GM21717 (cell line): ENCODE measurements at regions not wholly inside any gene's neighbourhood (a gene's known extent, or its start where the extent isn't known, plus 50 kb on each side); places are given as distances from the start of the nearest gene placed in this dataset.

ENCODE experiments used
- ATAC-seq: cut with Tn5 transposase; IDR thresholded peaks from one replicate; pipeline ENCODE4 v1.9.1; 2021; ENCODE audit warnings: mild to moderate bottlenecking, moderate library complexity; ENCODE audit not compliant: unreplicated experiment

DNA sequence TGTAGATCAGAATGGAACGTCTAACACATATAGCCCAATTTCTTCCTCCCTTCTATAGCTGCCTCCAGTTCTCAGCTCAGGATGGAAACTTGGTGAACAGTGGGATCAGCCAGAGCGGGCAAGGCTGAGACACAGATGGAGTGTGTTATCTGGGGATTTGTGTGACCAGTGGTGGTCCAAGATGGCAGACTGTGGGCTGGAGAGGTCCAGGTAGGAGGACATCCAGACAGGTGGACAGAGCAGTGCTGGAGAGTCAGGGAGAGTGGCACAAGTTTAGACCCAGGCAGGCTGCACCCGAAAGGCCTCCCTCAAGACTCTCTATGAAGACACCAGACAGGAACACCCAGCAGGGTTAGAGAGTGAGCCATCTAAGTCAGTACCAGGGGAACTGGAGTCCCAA is 116.1 kb upstream of the CPSF6 start:
- no peak for ATAC-seq

DNA sequence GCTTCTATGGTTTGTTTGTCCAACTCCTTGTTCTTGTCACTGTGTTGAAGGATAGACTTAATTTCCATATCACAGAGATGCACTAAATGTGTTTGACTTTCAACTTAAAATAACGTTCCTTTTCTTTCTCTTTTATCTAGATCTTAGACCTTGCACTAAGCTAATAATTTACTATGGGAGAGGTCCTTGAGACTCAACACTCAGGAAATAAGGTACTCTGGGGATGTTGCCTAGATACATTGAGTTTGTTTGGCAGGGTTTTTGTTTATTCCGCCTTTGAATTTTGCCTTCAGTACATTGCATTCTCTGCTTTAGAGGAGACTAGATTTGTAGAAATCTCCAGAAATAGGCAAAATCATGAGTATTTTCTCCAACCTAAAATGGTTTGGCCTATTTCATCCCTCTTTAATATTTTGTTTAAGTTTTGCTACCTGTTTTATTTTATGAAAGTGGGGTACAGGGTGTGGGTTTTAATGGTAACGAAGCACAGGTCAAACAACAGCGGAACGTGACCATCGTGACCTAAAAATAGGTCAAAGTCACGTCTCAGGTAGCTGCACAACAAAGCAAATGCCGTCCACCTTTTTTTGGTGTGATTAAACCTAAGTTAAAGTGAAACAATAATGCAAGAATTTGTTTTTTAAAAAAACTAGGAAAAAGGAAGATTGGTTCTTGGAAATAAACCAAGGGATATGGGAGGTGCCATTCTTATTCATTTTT is 115.3 kb upstream of the CPSF6 start:
- ATAC-seq: no peak

DNA sequence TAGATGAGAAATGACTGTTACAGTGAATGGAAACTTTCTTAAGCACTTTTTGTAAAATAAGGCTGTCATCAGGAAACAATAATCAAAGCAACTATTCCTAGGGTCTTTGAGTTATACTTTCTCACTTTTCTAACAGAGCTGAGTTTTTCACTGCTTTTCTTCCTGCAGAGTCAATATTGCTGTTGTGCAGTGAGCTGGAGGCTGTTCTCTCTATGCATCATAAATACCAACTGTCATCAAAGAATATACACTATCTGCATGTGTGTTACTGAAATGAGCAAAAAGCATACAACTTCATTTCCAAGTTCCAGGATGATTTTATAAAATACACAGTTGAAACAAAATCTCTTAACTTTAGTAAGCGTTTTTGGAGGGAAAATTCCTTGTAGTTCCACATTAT is 110.4 kb upstream of the CPSF6 start:
- no peak for ATAC-seq

DNA sequence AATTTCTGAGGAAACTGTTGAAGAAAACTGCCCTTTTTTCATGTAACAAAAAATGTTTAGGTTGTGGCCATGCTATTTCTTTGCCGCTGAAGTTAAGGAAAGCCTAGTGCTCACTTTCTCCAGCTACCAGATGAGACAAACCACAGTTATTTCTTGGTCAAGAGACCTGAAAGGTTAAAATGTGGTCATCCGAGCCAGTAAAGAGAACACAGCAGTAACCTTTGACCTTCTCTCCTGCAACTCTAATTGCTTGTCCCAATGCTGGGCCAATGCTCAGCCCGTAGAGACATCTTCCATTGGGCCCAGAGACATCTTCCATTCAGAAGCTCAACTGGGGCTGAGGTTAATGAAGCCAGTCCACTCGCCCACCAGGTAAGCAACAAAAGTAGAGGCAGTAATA is 109.8 kb upstream of the CPSF6 start:
- ATAC-seq: no peak

DNA sequence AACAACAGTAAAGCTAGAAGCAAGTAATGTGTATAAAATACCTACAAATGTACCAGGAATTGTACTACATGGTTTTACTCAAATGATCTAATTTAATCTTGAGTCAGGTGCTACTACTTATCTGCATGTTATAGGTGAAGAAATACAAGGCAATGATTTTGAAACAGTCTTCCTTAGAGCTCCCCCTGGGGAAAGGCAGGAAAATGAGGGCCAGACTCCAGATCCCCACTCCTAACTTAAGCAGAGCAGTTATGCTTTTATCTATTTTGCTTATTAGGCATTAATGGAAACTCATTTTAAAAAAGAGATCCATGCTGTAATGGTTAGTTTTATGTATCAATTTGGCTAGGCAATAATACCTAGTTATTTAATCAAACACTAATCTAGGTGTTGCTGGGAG is 109.3 kb upstream of the CPSF6 start:
- ATAC-seq: no peak

DNA sequence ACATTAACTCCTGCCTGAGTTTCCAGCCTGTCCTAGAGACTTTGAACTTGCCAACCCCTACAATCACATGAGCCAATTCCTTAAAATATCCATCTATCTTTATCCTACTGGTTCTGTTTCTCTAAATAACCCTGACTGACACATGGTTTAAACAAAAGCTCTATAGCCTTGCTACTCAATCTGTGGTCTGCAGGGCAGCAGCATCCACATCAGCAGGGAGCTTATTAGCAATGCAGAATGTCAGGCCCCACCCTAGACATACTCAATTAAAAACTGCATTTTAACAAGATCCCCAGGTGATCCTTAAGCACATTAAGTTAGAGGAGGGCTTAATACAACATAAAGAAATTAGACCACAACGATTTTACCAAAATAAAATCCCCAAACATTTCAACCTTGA is 108.3 kb upstream of the CPSF6 start:
- no peak for ATAC-seq

DNA sequence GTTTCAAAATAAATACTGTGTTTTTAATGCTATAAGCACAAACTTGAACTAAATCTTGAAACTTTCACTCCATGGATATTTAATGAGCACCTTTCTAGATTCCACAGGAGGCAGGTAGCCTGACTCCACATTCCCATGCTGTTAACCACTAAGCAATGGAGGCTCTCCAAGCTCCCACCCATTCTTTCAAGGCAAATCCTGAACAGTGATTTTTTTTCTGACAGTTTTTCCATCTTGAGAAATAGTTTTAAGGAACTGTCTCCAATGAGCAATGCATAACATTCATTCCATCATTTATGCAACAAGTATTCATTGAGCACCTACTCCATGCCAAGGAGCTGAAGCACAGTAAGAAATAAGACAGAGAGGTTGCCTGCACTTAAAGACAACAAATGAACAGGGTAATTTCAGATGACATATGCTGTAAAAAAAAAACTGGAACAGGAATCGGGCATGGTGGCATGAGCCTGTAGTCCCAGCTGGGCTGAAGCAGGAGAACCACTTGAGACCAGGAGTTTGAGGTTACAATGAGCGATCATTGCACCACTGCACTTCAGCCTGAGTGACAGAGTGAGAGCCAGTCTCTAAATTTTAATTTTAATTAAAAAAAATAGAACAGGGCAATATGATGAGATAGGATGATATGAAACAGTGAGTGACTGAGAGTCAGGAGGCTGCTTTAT is 102.3 kb upstream of the CPSF6 start:
- ATAC-seq: no peak

DNA sequence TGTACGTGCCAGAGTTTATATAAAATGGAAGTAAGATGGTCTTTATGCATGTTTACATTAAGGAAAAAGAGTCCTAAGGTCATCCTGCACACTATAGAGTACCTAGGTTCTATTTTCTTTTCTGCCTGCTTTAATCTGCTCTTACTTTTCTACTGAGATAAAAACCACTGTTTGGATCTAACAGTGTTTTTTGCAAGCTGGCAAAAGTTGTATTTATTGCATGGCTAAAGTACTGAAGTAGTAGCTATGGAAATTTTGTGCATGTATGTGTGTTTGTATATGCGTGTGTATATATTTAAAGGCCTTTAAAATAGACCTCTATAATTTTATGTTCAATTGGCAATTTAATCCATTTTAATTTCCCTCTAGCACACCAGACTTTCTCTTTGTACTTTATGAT is 98.3 kb upstream of the CPSF6 start:
- no peak for ATAC-seq

DNA sequence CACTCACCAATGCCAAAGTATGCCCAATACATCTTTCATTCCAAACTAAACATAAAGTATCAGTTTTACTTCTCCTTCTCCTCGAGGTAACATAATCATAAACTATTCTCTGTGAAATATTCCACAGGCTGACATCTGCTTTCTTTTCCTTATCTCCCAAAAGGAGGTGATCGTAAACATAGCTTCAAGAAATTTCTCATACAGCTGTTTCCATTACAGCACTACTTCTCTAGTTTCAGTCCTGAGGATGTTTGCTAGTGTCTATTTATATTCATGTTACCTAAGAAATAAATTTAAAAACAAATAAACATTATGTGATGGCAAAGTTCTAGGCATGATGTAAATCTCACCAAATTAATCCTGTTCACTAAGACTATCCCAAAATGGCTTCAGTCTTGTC is 90.1 kb upstream of the CPSF6 start:
- no peak for ATAC-seq

DNA sequence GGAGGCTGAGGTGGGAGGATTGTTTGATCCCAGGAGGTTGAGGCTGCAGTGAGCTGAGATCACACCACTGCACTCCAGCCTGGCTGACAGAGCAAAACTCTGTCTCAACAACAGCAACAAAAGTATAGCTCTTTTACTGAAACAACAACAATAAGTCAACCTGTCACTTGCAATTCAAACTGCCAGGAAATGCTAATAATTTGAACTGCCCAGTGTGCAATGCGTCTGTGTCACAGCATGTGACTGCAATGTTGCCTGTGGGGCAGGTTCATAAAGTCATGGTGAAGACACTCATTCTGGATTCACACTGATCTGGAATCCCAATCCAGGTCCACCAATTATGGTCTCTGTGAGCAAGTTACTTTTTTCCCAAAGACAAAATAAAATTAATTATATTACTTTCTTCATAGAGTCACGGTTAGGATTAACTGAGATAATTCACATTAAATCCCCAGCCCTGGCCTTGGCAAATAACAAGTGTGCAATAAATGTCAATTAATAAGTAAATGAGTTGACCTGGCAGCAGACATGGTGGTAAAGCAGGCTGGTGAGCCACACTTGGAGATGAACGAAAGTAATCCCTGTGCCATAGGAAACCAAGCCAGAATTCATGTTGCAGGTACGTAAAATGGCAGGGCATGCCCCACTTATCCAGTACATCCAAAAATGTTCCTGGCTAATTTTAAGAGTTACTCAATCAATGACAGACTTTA is 89.1 kb upstream of the CPSF6 start:
- ATAC-seq: no peak

DNA sequence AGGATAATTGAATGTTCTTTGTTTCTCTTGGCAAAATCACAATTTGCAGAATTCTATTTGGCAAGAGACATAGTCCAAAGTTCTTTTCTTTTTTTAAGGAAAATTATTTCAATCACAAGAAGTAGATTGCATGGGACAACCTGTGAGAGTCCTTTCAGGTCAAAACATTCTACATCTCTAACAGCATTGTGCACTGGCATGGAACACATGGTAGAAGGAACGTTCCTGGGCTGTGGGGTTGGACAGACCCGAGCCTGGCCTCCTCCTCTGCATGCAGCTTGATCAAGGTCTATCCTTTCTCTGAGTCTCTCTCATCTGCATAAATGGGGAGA is 88.6 kb upstream of the CPSF6 start:
- ATAC-seq: no peak

DNA sequence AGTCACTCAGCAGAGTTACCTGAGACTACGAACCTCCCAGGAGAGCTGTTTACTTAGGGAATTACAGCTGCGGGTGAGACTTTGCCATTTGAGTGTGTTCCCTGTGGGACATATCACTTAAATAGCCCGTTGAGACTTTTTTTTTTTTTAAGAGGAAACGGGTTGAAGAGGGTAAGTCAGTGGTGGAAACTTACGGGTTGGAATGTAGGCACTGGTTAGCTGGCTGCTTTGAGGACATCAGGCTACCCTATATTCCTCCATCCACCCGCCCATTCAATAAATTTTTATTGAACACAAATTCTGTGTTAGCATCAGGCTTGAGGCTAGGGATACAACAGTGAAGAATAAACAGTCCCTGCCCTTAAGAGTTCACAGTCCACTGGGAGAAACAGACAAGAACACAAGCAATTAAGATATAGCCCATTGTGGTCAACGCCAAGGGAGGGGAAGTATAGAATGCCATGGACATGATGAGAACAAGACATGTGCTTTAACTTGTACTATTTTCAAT is 88.1 kb upstream of the CPSF6 start:
- ATAC-seq: no peak

DNA sequence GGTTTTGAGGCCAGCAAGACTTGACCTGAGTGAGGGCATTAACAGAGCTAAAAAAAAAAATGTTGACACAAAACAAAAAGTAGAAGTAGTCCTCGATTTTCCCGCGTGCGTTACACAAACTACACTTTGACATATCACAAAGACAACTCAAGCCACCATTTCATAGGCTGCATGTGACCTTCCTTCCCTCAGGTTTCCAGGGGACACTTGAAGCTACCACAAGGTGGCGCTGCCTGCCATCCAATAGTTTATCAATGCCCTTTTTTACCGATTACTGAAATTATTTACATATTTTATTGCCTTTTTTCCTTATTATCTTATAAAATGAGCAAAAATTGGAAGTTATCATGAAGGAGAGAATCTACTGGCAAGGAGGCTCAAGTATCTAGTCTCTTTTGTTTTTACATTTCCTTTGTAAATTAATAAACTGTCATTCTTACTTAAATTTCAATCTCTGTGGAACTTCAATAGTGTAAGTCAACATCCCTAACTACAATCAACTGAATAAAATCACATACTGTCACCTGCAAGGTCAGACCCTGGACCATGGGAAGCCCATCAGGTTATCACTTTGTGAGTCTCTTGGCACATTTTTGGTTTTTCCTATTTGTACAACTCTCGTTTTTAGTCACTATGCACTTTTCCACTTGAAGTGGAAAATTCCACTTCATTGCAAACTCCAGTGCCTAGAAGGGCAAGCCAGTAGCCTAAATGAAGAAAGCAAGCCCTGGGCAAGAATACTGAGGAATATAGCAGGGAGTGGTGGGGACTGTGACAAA is 84.6 kb upstream of the CPSF6 start:
- ATAC-seq: no peak

DNA sequence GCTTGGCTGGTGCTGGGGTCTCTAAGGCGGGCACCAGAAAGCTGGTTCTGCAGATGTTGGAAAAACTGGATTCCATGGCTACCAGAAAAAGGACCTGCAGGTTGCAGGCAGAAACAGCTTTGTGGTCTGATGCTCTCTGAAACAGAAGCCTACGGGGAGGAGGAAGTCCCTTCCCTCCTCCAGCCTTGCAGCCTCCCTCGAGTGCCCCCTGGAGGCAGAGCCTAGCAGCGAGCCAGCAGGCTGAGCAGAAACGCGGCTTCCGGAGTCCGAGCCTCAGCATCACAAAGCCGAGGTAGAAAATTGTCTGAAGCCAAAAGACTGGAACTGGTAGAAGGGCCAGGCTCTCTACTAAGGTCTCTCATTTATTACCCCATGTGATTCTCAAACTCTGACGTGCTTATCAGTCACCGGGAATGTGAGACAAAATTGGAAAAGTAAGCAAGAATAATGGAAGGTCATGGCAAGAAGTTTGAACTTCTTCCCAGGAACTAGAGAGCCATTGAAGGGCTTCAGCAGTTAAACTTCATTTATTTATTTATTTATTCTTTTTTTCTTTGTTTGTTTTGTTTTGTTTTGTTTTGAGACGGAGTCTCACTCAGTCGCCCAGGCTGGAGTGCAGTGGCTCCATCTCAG is 82.2 kb upstream of the CPSF6 start:
- peak; percentile 95 for ATAC-seq

DNA sequence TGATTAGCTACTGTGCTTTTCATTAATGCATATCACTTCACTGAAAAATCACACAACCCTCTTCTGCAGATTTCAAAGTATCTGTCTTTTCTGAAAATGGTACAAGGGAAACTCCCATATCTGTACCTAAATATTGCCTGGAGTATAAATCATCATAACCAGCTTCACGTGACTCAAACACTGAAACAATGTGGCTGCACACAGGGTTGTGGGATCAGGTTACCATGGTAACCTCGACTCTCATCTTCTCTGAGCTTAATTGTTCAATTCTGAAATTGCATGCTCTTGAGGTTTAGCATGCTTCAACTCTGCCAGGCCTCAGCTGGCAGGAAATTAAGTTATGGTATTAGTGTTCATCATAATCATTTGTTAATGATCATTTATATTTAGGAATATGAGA is 77.5 kb upstream of the CPSF6 start:
- ATAC-seq: peak; percentile 61

DNA sequence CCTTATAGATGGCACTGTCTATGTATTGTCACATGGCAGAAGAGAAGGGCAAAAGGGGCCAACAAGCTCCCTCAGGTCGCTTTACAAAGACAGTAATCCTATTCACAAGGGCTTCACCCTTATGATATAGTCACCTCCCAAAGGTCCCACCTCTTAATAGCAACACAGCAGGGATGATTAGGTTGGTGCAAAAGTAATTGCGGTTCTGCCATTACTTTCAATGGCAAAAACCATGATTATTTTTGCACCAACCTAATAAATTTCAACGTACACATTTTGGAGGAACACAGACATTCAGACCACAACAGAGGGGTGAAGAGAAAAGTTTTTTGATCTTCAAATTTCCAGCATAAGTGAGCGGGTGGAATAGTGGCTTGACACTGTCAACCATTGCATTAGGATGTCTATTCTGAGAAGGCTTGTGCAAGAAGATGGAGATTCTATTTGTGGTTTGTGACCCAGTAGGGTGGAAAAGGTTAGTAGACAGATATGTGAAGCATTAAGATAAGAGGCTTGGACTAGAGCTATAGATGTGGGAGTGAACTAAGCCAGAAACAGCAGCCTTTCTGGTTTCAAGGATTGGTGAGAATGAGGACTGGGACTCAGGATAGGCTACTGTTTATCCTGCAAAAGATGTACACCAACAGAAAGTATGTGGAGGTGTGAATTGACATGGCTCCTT is 75.5 kb upstream of the CPSF6 start:
- ATAC-seq: no peak

DNA sequence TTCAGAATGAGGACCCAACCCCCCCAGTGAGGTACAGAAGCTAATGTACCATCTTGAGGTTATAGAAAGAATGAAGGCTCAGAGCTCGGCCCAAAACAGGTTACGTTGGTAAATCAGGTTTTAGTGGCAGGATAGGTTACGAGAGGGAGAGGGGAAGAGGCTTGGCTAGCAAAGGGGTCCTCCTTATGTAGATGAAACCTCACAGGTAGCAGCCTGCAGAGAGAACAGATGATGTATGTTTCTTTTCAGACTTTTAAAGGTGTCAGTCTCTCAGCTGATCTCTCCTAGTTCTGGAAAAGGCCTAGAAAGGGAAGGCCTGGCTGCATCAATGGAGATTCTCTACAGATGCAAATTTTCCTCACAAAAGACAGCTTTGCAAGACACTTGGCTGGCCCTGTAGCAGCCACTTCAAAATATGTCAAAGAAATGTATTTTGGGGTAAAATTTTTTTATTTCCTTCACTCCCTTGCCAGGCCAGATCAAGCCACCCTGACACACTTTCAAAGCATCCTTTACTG is 71.7 kb upstream of the CPSF6 start:
- ATAC-seq: no peak

DNA sequence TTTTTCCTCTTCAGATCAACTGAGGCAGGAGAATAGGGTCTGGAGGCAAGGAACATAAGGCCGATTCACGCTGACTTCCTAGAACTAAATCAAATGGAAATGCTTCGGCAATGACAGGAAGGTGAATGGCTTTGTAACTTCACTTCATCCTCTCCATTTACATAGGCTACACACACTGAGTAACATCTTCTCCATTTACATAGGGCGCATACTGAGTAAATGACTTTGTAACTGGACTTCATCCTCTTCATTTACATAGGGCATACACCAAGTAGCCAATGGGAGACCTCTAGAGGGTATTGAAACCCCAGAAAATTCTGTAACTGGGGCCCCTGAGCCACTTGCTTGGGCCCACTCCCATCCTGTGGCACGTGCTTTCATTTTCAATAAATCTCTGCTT is 71.0 kb upstream of the CPSF6 start:
- no peak for ATAC-seq

DNA sequence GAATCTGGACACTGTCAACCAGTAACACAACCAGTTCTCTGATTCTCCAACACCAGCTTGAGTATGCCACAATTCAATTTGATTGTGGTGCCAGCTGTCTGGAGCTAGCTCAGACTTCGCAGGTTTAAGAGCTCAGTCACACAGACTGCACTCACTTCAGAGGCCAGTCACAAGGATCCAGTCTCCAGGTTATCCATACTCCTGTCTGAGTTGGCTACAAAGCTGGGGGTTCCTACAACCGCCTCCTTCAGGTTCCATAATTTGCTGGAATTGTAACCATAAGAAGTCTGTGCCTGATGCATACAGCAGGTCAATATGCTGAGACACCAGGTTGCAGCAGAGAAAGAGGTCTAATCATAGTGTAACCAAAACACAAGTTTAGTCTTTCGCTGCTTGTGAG is 70.5 kb upstream of the CPSF6 start:
- no peak for ATAC-seq

DNA sequence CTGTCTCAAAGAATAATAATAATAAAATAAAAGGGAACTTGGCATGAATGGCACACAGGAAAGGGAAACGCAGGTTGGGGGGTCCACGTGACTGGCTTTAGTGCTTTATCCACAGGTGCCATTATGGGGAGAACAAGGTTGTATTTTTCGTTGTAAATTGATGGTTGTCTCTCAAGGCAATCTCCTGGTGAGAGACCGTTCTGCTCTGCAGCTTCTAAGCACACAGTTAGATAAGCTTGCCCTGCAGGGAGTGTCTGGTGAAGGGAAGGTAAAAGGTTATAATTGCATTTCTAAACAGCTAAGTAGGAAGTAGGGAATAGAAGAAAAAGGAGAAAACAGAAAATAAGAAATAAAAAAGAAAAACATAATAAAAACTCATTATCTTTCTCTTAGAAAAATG is 69.1 kb upstream of the CPSF6 start:
- no peak for ATAC-seq
